OCI-LY7 (cell line): ENCODE measurements at regions not wholly inside any gene's neighbourhood (a gene's known extent, or its start where the extent isn't known, plus 50 kb on each side); places are given as distances from the start of the nearest gene placed in this dataset.

ENCODE experiments used
- BruUV-seq: library from RNA; stranded (reverse); fragments of 400-500 nt; replicated peaks from 2 replicates; lab custom pipeline; 2021; lab: Mats Ljungman, UMichigan
- CTCF ChIA-PET: fragments of 300-600 bp; sonication (Branson Sonifier 250); formaldehyde crosslinking; loops from one replicate; lab custom pipeline; 2022; ENCODE audit warnings: antibody characterized with exemption; ENCODE audit not compliant: unreplicated experiment; lab: Charles Lee
- POLR2A ChIA-PET: fragments of 300-600 bp; sonication (Branson Sonifier 250); formaldehyde crosslinking; loops from one replicate; lab custom pipeline; 2022; ENCODE audit warnings: antibody characterized with exemption; lab: Charles Lee
- DNase-seq: peaks from one replicate; pipeline ENCODE4 v3.0.0-alpha.2; 2015; ENCODE audit warnings: low spot score
- H2AFZ ChIP-seq: fragments of 200-600 bp; sonication (generic), shearing (Covaris generic); 2 replicates; pipeline ENCODE4 v1.6.1; 2014; ENCODE audit warnings: mild to moderate bottlenecking, antibody characterized with exemption, low read length, moderate library complexity
- H3K27ac ChIP-seq: fragments of 200-600 bp; sonication (generic); 2 replicates; pipeline ENCODE4 v1.5.1; 2014; ENCODE audit warnings: mixed run types, low read depth, mild to moderate bottlenecking, moderate library complexity, low read length, inconsistent platforms; ENCODE audit not compliant: poor library complexity, severe bottlenecking
- H3K36me3 ChIP-seq: fragments of 200-600 bp; sonication (generic); 2 replicates; pipeline ENCODE4 v1.6.1; 2014; ENCODE audit warnings: mild to moderate bottlenecking, antibody characterized with exemption, low read length, moderate library complexity, mixed read lengths; ENCODE audit not compliant: insufficient read depth
- H3K4me1 ChIP-seq: fragments of 200-600 bp; sonication (generic); 2 replicates; pipeline ENCODE4 v1.5.1; 2014; ENCODE audit warnings: mild to moderate bottlenecking, low read length; ENCODE audit not compliant: insufficient read depth, poor library complexity, severe bottlenecking
- H3K4me2 ChIP-seq: fragments of 200-600 bp; sonication (generic); 2 replicates; pipeline ENCODE4 v1.6.1; 2014; ENCODE audit warnings: mild to moderate bottlenecking, low read length
- H3K4me3 ChIP-seq: fragments of 200-600 bp; sonication (generic); 2 replicates; pipeline ENCODE4 v1.5.1; 2014; ENCODE audit warnings: mild to moderate bottlenecking, low read depth, low read length; ENCODE audit not compliant: poor library complexity, severe bottlenecking
- H3K79me2 ChIP-seq: fragments of 200-600 bp; sonication (generic); 2 replicates; pipeline ENCODE4 v1.6.1; 2016; ENCODE audit warnings: low read depth, mild to moderate bottlenecking, low read length, moderate library complexity, mixed read lengths; ENCODE audit not compliant: insufficient read depth
- H3K9me2 ChIP-seq: fragments of 200-600 bp; sonication (generic); 2 replicates; pipeline ENCODE4 v1.6.1; 2016; ENCODE audit warnings: mild to moderate bottlenecking, low read length, mixed read lengths; ENCODE audit not compliant: insufficient read depth
- H3K9me3 ChIP-seq: fragments of 200-600 bp; sonication (generic); 2 replicates; pipeline ENCODE4 v1.6.1; 2014; ENCODE audit warnings: mild to moderate bottlenecking, mixed run types, low read length, mixed read lengths
- H4K20me1 ChIP-seq: fragments of 200-600 bp; sonication (generic); 2 replicates; pipeline ENCODE4 v1.6.1; 2014; ENCODE audit warnings: mild to moderate bottlenecking, antibody characterized with exemption, low read length, moderate library complexity, mixed read lengths; ENCODE audit not compliant: insufficient read depth
- EZH2phosphoT487 ChIP-seq: fragments of 200-600 bp; sonication (generic); IDR thresholded peaks from 2 replicates; pipeline ENCODE4 v1.6.1; 2018; ENCODE audit warnings: low read depth, borderline replicate concordance, mild to moderate bottlenecking, mixed run types, antibody characterized with exemption, low read length, moderate library complexity, mixed read lengths
- intact Hi-C: fragments of 100-400 bp; cut with micrococcal nuclease; formaldehyde crosslinking; loops from one replicate; pipeline ENCODE4 v1.10.0; 2022; ENCODE audit not compliant: unreplicated experiment
- TF ChIP-seq, protein P1 (sequence below): fragments of 200-600 bp; sonication (generic); conservative IDR thresholded peaks from 2 replicates; pipeline ENCODE4 v1.5.1; 2014; ENCODE audit warnings: mild to moderate bottlenecking, antibody characterized with exemption, low read length, moderate library complexity, mixed read lengths

GRCh38 chr18:34083910-34084535 lies 140.7 kb downstream of the NOL4 start:
- intact Hi-C loops = no loop called here
- Histone ChIP-seq H3K36me3 (no peaks in the 10 kb centered on the region), H3K4me3 (no peak overlapping the region), H3K9me2 (no peaks in the 10 kb centered on the region), H3K9me3 (no peaks in the 10 kb centered on the region), H3K79me2 (no peaks in the 10 kb centered on the region), H2AFZ (peak overlapping the region; percentile 54; the same call in 1 of the 2 replicates), H3K4me1 (peaks cover 9% of the 10 kb centered on the region), H4K20me1 (no peaks in the 10 kb centered on the region), H3K4me2 (no peak overlapping the region), H3K27ac (no peak overlapping the region)
- ChIA-PET CTCF (no interaction called here), POLR2A (interaction anchor here (1.1 kb wide), 1 partner anchor 11 kb away, joined by 3 read pairs; no protein-coding TSS in a partner anchor)
- no peak for DNase-seq
- TF ChIP-seq EZH2phosphoT487 = no peak
- TF ChIP-seq, protein P1, sequence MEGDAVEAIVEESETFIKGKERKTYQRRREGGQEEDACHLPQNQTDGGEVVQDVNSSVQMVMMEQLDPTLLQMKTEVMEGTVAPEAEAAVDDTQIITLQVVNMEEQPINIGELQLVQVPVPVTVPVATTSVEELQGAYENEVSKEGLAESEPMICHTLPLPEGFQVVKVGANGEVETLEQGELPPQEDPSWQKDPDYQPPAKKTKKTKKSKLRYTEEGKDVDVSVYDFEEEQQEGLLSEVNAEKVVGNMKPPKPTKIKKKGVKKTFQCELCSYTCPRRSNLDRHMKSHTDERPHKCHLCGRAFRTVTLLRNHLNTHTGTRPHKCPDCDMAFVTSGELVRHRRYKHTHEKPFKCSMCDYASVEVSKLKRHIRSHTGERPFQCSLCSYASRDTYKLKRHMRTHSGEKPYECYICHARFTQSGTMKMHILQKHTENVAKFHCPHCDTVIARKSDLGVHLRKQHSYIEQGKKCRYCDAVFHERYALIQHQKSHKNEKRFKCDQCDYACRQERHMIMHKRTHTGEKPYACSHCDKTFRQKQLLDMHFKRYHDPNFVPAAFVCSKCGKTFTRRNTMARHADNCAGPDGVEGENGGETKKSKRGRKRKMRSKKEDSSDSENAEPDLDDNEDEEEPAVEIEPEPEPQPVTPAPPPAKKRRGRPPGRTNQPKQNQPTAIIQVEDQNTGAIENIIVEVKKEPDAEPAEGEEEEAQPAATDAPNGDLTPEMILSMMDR = no peak
- BruUV-seq = no TSS peak

DNA sequence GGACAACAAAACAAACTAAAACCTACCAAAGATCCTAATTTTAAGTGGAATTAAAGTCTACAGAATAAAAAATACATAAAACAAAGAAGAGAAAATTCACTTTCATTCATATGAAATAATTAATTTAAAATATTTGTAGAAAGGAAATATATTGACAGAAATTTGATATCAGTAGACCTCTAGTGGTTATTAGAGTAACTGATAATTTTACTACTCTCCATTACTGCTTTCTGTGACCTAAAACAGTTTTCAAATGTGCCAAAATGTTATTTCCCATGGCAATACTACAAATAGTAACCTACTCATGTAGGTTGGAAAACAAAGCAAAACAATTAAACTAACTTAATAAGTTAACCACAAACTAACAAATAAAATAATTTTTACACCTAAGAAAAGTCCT lies 147.1 kb downstream of the NOL4 start:
- no TSS peak for BruUV-seq
- no peaks in the 10 kb centered on the region for H3K4me1 ChIP-seq
- H2AFZ ChIP-seq = no peak overlapping the region
- TF ChIP-seq, protein P1 = peak; percentile 61
- no peak for TF ChIP-seq EZH2phosphoT487
- H3K9me3 ChIP-seq = no peaks in the 10 kb centered on the region
- no peak overlapping the region for H3K4me2 ChIP-seq
- CTCF ChIA-PET = no interaction called here
- H3K9me2 ChIP-seq = no peaks in the 10 kb centered on the region
- no peaks in the 10 kb centered on the region for H3K79me2 ChIP-seq
- no peak overlapping the region for H3K4me3 ChIP-seq
- no peaks in the 10 kb centered on the region for H4K20me1 ChIP-seq
- no peaks in the 10 kb centered on the region; the same call in 1 of the 2 replicates for H3K36me3 ChIP-seq
- POLR2A ChIA-PET = no interaction called here
- H3K27ac ChIP-seq = no peak overlapping the region
- no peak for DNase-seq
- intact Hi-C loops = loop anchor here (2.0 kb wide), 1 partner anchor 239 kb away; no protein-coding TSS in a partner anchor
